ENCODE measurements at regions not wholly inside any gene's neighbourhood (a gene's known extent, or its start where the extent isn't known, plus 50 kb on each side); places are given as distances from the start of the nearest gene placed in this dataset.

DNA sequence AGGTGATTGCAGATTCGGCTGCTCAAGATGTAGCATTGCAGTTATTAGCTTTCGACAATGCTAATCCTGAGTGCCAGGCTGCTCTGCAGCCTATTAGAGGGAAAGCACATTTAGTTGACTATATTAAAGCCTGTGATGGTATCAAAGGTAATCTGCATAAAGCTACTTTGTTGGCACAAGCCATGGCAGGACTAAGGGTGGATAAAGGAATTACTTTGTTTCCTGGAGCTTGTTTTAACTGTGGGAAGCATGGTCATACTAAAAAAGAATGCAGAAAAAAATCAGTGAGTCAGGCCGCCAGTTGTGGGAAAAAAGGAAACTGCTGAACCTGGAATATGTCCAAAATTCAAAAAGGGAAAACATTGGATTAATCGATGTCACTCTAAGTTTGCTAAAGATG is 154.9 kb upstream of the TECRL start:
- TF ChIP-seq, protein P1, sequence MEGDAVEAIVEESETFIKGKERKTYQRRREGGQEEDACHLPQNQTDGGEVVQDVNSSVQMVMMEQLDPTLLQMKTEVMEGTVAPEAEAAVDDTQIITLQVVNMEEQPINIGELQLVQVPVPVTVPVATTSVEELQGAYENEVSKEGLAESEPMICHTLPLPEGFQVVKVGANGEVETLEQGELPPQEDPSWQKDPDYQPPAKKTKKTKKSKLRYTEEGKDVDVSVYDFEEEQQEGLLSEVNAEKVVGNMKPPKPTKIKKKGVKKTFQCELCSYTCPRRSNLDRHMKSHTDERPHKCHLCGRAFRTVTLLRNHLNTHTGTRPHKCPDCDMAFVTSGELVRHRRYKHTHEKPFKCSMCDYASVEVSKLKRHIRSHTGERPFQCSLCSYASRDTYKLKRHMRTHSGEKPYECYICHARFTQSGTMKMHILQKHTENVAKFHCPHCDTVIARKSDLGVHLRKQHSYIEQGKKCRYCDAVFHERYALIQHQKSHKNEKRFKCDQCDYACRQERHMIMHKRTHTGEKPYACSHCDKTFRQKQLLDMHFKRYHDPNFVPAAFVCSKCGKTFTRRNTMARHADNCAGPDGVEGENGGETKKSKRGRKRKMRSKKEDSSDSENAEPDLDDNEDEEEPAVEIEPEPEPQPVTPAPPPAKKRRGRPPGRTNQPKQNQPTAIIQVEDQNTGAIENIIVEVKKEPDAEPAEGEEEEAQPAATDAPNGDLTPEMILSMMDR (conservative IDR thresholded peaks at IDR 0.05; ENCODE audit: low read length), result no peak
- TF ChIP-seq EZH2phosphoT487 (IDR thresholded peaks at IDR 0.05; ENCODE audit: borderline replicate concordance, low read depth, low read length), result no peak

Data from OCI-LY7 (cell line).